ENCODE measurements at regions not wholly inside any gene's neighbourhood (a gene's known extent, or its start where the extent isn't known, plus 50 kb on each side); places are given as distances from the start of the nearest gene placed in this dataset.

DNA sequence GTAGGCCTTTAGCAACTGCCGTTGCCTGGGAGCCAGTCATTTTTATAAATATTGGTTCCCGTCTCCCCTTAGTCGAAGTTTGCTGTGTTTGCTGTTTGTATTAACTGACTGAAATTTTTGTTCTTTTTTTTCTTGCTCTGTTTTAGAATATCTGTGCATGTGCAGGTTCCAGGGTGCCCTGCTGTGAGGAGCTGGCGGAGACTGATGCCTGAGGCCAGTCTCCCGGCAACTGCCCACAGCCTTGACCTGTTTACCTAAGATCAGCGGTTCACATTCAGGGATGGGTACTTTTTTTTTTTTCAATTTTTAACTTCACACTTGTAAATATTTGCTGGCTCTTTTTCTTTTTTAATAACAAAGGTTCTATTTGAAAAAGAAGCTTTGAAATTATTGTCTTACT lies 262.6 kb upstream of the ADAMTS16 start (continued):
- TF ChIP-seq, protein P1, sequence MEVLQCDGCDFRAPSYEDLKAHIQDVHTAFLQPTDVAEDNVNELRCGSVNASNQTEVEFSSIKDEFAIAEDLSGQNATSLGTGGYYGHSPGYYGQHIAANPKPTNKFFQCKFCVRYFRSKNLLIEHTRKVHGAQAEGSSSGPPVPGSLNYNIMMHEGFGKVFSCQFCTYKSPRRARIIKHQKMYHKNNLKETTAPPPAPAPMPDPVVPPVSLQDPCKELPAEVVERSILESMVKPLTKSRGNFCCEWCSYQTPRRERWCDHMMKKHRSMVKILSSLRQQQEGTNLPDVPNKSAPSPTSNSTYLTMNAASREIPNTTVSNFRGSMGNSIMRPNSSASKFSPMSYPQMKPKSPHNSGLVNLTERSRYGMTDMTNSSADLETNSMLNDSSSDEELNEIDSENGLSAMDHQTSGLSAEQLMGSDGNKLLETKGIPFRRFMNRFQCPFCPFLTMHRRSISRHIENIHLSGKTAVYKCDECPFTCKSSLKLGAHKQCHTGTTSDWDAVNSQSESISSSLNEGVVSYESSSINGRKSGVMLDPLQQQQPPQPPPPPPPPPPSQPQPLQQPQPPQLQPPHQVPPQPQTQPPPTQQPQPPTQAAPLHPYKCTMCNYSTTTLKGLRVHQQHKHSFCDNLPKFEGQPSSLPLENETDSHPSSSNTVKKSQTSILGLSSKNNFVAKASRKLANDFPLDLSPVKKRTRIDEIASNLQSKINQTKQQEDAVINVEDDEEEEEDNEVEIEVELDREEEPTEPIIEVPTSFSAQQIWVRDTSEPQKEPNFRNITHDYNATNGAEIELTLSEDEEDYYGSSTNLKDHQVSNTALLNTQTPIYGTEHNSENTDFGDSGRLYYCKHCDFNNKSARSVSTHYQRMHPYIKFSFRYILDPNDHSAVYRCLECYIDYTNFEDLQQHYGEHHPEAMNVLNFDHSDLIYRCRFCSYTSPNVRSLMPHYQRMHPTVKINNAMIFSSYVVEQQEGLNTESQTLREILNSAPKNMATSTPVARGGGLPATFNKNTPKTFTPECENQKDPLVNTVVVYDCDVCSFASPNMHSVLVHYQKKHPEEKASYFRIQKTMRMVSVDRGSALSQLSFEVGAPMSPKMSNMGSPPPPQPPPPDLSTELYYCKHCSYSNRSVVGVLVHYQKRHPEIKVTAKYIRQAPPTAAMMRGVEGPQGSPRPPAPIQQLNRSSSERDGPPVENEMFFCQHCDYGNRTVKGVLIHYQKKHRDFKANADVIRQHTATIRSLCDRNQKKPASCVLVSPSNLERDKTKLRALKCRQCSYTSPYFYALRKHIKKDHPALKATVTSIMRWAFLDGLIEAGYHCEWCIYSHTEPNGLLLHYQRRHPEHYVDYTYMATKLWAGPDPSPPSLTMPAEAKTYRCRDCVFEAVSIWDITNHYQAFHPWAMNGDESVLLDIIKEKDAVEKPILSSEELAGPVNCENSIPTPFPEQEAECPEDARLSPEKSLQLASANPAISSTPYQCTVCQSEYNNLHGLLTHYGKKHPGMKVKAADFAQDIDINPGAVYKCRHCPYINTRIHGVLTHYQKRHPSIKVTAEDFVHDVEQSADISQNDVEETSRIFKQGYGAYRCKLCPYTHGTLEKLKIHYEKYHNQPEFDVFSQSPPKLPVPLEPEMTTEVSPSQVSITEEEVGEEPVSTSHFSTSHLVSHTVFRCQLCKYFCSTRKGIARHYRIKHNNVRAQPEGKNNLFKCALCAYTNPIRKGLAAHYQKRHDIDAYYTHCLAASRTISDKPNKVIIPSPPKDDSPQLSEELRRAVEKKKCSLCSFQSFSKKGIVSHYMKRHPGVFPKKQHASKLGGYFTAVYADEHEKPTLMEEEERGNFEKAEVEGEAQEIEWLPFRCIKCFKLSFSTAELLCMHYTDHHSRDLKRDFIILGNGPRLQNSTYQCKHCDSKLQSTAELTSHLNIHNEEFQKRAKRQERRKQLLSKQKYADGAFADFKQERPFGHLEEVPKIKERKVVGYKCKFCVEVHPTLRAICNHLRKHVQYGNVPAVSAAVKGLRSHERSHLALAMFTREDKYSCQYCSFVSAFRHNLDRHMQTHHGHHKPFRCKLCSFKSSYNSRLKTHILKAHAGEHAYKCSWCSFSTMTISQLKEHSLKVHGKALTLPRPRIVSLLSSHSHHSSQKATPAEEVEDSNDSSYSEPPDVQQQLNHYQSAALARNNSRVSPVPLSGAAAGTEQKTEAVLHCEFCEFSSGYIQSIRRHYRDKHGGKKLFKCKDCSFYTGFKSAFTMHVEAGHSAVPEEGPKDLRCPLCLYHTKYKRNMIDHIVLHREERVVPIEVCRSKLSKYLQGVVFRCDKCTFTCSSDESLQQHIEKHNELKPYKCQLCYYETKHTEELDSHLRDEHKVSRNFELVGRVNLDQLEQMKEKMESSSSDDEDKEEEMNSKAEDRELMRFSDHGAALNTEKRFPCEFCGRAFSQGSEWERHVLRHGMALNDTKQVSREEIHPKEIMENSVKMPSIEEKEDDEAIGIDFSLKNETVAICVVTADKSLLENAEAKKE (CRISPR knock-in tag; IDR thresholded peaks at IDR 0.05): no peak

DNA sequence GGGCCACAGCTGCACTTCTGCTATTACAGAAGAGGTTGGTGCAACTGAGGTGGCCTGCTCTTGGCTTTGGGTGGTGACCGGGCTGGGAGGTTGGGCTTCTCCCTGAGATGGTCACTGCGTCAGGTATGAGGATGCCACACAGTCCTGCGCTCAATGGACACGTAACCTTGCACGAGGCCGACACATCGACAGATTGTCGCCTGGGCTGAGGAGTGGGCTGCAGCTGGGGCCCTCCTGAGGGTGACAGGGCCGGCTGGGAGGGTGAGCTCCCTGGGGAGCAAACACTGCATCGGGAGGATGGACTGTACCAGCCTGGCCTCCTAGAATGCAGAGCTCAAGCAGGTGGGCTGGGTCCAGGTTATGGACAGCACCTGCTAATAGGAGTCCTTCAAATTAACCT lies 261.1 kb upstream of the ADAMTS16 start:
- ATAC-seq: no peak
- Histone ChIP-seq H3K4me2 (no peak overlapping the region), H3K4me1 (ENCODE audit: insufficient read depth) (no peaks in the 10 kb centered on the region), H3K36me3 (ENCODE audit: insufficient read depth) (no peaks in the 10 kb centered on the region), H3F3A (replicated peaks; ENCODE audit: low read depth) (no peaks in the 10 kb centered on the region), H3K79me2 (replicated peaks; ENCODE audit: insufficient read depth) (no peaks in the 10 kb centered on the region), H3K9me2 (ENCODE audit: insufficient read depth) (no peaks in the 10 kb centered on the region), H2AFZ (no peak overlapping the region), H3K4me3 (no peak overlapping the region), H4K20me1 (replicated peaks; ENCODE audit: insufficient read depth) (no peaks in the 10 kb centered on the region), H3K27me3 (ENCODE audit: insufficient read depth) (no peaks in the 10 kb centered on the region), H3K27ac (ENCODE audit: low read depth) (no peak overlapping the region)
- Mint-ChIP-seq H3K9me3 (no peaks in the 10 kb centered on the region), H3K4me1 (peaks cover 4% of the 10 kb centered on the region; the same call in 1 of the 3 replicates), H3K27me3 (ENCODE audit: insufficient read depth, low read depth, poor library complexity) (peaks cover 4% of the 10 kb centered on the region), H3K27ac (no peak overlapping the region), H3K4me3 (no peak overlapping the region), H3K36me3 (ENCODE audit: low read depth) (no peaks in the 10 kb centered on the region)
- DNase-seq (ENCODE audit: low spot score): no peak
- TF ChIP-seq, protein P2, sequence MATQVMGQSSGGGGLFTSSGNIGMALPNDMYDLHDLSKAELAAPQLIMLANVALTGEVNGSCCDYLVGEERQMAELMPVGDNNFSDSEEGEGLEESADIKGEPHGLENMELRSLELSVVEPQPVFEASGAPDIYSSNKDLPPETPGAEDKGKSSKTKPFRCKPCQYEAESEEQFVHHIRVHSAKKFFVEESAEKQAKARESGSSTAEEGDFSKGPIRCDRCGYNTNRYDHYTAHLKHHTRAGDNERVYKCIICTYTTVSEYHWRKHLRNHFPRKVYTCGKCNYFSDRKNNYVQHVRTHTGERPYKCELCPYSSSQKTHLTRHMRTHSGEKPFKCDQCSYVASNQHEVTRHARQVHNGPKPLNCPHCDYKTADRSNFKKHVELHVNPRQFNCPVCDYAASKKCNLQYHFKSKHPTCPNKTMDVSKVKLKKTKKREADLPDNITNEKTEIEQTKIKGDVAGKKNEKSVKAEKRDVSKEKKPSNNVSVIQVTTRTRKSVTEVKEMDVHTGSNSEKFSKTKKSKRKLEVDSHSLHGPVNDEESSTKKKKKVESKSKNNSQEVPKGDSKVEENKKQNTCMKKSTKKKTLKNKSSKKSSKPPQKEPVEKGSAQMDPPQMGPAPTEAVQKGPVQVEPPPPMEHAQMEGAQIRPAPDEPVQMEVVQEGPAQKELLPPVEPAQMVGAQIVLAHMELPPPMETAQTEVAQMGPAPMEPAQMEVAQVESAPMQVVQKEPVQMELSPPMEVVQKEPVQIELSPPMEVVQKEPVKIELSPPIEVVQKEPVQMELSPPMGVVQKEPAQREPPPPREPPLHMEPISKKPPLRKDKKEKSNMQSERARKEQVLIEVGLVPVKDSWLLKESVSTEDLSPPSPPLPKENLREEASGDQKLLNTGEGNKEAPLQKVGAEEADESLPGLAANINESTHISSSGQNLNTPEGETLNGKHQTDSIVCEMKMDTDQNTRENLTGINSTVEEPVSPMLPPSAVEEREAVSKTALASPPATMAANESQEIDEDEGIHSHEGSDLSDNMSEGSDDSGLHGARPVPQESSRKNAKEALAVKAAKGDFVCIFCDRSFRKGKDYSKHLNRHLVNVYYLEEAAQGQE (IDR thresholded peaks at IDR 0.05; ENCODE audit: unreplicated experiment): no peak
- no peak for TF ChIP-seq ZNF114 (CRISPR knock-in tag; IDR thresholded peaks at IDR 0.05)
- TF ChIP-seq, protein P3, sequence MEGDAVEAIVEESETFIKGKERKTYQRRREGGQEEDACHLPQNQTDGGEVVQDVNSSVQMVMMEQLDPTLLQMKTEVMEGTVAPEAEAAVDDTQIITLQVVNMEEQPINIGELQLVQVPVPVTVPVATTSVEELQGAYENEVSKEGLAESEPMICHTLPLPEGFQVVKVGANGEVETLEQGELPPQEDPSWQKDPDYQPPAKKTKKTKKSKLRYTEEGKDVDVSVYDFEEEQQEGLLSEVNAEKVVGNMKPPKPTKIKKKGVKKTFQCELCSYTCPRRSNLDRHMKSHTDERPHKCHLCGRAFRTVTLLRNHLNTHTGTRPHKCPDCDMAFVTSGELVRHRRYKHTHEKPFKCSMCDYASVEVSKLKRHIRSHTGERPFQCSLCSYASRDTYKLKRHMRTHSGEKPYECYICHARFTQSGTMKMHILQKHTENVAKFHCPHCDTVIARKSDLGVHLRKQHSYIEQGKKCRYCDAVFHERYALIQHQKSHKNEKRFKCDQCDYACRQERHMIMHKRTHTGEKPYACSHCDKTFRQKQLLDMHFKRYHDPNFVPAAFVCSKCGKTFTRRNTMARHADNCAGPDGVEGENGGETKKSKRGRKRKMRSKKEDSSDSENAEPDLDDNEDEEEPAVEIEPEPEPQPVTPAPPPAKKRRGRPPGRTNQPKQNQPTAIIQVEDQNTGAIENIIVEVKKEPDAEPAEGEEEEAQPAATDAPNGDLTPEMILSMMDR (conservative IDR thresholded peaks at IDR 0.05; ENCODE audit: low read depth in 2 of 2): no peak
- TF ChIP-seq, protein P4, sequence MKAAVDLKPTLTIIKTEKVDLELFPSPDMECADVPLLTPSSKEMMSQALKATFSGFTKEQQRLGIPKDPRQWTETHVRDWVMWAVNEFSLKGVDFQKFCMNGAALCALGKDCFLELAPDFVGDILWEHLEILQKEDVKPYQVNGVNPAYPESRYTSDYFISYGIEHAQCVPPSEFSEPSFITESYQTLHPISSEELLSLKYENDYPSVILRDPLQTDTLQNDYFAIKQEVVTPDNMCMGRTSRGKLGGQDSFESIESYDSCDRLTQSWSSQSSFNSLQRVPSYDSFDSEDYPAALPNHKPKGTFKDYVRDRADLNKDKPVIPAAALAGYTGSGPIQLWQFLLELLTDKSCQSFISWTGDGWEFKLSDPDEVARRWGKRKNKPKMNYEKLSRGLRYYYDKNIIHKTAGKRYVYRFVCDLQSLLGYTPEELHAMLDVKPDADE (IDR thresholded peaks at IDR 0.05): no peak

Measured in GM23338 (cell line).